BLaER1 treated with 17β-estradiol and CSF1 and Interleukin-3, amounts not matched to agents 10 nM and 100 nM (cell line): ENCODE measurements at regions not wholly inside any gene's neighbourhood (a gene's known extent, or its start where the extent isn't known, plus 50 kb on each side); places are given as distances from the start of the nearest gene placed in this dataset.

Source experiments
- H3K27ac ChIP-seq, 11 experiments: shearing (Covaris generic); formaldehyde crosslinking; 2 replicates each; pipeline ENCODE4 v1.8.1; 2022
- H3K27me3 ChIP-seq, 11 experiments: shearing (Covaris generic); formaldehyde crosslinking; 2 replicates each; pipeline ENCODE4 v1.8.1; 2022
- H3K36me3 ChIP-seq, 11 experiments: shearing (Covaris generic); formaldehyde crosslinking; 2 replicates each; pipeline ENCODE4 v1.8.1; 2022
- H3K4me1 ChIP-seq, 10 experiments: shearing (Covaris generic); formaldehyde crosslinking; 2 replicates each; pipeline ENCODE4 v1.8.1; 2022
- H3K4me2 ChIP-seq, 11 experiments: shearing (Covaris generic); formaldehyde crosslinking; 2 replicates each; pipeline ENCODE4 v1.8.1; 2022
- H3K4me3 ChIP-seq, 10 experiments: shearing (Covaris generic); formaldehyde crosslinking; 2 replicates each; pipeline ENCODE4 v1.8.1; 2022
- H3K9ac ChIP-seq, 11 experiments: shearing (Covaris generic); formaldehyde crosslinking; 2 replicates each; pipeline ENCODE4 v1.8.1; 2022
- H3K9me3 ChIP-seq, 11 experiments: shearing (Covaris generic); formaldehyde crosslinking; replicated peaks in 1 of 11; 2 replicates each; pipeline ENCODE4 v1.8.1; 2022
- H4K20me1 ChIP-seq, 11 experiments: shearing (Covaris generic); formaldehyde crosslinking; 2 replicates each; pipeline ENCODE4 v1.8.1; 2022
- Cebpa-rat ChIP-seq, 11 experiments: shearing (Covaris generic); IDR thresholded peaks; 2 replicates each; pipeline ENCODE4 v1.8.1; 2022

GRCh38 chr20:6906871-6907270, 139.4 kb downstream of the BMP2 start:
- TF ChIP-seq Cebpa-rat (IDR thresholded peaks at IDR 0.05): no peak
- H3K27me3 ChIP-seq: no peaks in the 10 kb centered on the region
- no peaks in the 10 kb centered on the region for H3K9me3 ChIP-seq
- H4K20me1 ChIP-seq: no peaks in the 10 kb centered on the region
- H3K4me2 ChIP-seq: no peak overlapping the region
- H3K9ac ChIP-seq: no peak overlapping the region
- no peaks in the 10 kb centered on the region for H3K4me1 ChIP-seq
- no peak overlapping the region for H3K4me3 ChIP-seq
- H3K36me3 ChIP-seq: no peaks in the 10 kb centered on the region
- no peak overlapping the region for H3K27ac ChIP-seq

- no peak overlapping the region for H3K4me3 ChIP-seq
- no peak overlapping the region for H3K4me2 ChIP-seq
- no peaks in the 10 kb centered on the region for H3K27me3 ChIP-seq
- H4K20me1 ChIP-seq: no peaks in the 10 kb centered on the region
- no peaks in the 10 kb centered on the region for H3K36me3 ChIP-seq
- H3K27ac ChIP-seq: no peak overlapping the region
- TF ChIP-seq Cebpa-rat (IDR thresholded peaks at IDR 0.05): no peak
- H3K9ac ChIP-seq: no peak overlapping the region
- H3K9me3 ChIP-seq: no peaks in the 10 kb centered on the region
- H3K4me1 ChIP-seq: peaks cover 0 to 8% (median 0%) of the 10 kb centered on the region in 10 experiments; a peak in 5 of 20 replicates
Observed at GRCh38 chr20:6908673-6909072, 141.2 kb downstream of the BMP2 start.

DNA sequence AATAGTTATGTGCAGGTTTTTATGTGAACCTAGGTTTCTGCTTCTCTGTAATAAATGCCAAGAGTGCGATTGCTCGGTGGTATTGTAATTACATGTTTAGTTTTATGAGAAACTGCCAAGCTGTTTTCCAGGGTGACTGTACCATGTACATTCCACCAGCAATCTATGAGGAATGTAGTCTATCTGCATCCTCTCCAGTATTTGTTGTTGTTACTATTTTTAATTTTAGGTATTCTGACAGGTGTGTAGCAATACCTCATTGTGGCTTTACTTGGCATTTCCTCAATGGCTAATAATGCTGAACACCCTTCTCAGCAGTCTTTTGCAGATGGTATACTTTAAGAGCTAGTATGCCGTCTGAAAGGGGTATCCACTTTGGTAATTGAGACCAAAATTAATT, 142.1 kb downstream of the BMP2 start:
- H3K4me2 ChIP-seq: no peak overlapping the region
- no peaks in the 10 kb centered on the region for H3K36me3 ChIP-seq
- no peaks in the 10 kb centered on the region for H3K9me3 ChIP-seq
- H3K9ac ChIP-seq: no peak overlapping the region
- H3K4me1 ChIP-seq: peaks cover 0 to 8% (median 0%) of the 10 kb centered on the region in 10 experiments; a peak in 5 of 20 replicates
- no peak overlapping the region for H3K4me3 ChIP-seq
- no peaks in the 10 kb centered on the region for H3K27me3 ChIP-seq
- H3K27ac ChIP-seq: no peak overlapping the region
- H4K20me1 ChIP-seq: no peaks in the 10 kb centered on the region
- TF ChIP-seq Cebpa-rat (IDR thresholded peaks at IDR 0.05): no peak

- TF ChIP-seq Cebpa-rat (IDR thresholded peaks at IDR 0.05): no peak
- H3K27me3 ChIP-seq: no peaks in the 10 kb centered on the region
Observed at GRCh38 chr20:6914986-6915385, 147.5 kb downstream of the BMP2 start.

GRCh38 chr20:6916938-6917337, 149.5 kb downstream of the BMP2 start:
- Histone ChIP-seq H3K4me2 (no peak overlapping the region), H3K9ac (no peak overlapping the region), H3K36me3 (no peaks in the 10 kb centered on the region), H3K27me3 (no peaks in the 10 kb centered on the region), H3K4me3 (no peak overlapping the region), H3K27ac (no peak overlapping the region), H4K20me1 (no peaks in the 10 kb centered on the region), H3K9me3 (no peaks in the 10 kb centered on the region; a peak in 1 of 22 replicates), H3K4me1 (peaks cover 0 to 8% (median 5%) of the 10 kb centered on the region in 10 experiments; a peak in 10 of 20 replicates)
- TF ChIP-seq Cebpa-rat (IDR thresholded peaks at IDR 0.05): no peak

More at GRCh38 chr20:6914986-6915385, 147.5 kb downstream of the BMP2 start:
- no peaks in the 10 kb centered on the region for H3K9me3 ChIP-seq
- H4K20me1 ChIP-seq: no peaks in the 10 kb centered on the region
- H3K9ac ChIP-seq: no peak overlapping the region
- no peak overlapping the region for H3K4me2 ChIP-seq
- H3K27ac ChIP-seq: no peak overlapping the region
- H3K4me3 ChIP-seq: no peak overlapping the region
- peaks cover 0 to 8% (median under 1%) of the 10 kb centered on the region in 10 experiments; a peak in 6 of 20 replicates for H3K4me1 ChIP-seq
- H3K36me3 ChIP-seq: no peaks in the 10 kb centered on the region

DNA sequence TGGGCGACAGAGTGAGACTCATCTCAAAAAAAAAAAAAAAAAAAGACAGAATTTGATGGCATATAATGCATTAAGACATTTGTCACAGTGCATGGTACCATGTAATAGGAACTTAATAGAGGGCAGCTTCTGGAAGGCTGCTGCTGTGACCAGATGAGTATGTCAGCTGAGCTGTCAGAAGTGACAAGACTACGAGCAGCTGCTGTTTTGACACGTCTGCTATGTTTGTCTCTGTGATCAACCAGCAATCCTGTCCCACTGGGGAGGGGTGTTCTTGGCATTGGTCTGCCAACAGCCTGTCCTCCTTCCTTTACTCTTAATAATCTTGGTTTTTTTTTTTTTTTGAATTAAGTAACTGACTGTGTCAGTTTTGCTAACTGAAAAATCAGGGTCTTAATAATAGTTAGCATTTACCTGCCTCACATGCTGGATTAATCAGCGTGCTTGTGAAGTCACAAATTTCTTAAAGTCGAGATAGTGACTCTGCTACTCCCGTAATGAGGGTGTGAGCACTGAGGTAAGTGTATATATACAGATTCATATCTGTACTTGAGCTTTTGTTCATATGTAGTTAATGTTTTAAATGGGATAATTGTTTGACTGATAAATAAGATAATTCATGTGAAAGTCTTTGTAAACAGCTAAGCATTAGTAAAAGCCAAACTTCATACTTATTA, 152.4 kb downstream of the BMP2 start:
- H3K27me3 ChIP-seq: no peaks in the 10 kb centered on the region
- peaks cover 0 to 8% (median 3%) of the 10 kb centered on the region in 10 experiments; a peak in 5 of 20 replicates for H3K4me1 ChIP-seq
- no peak overlapping the region for H3K4me3 ChIP-seq
- H4K20me1 ChIP-seq: no peaks in the 10 kb centered on the region
- no peak overlapping the region for H3K27ac ChIP-seq
- H3K9me3 ChIP-seq: no peaks in the 10 kb centered on the region; a peak in 1 of 22 replicates
- no peak overlapping the region for H3K9ac ChIP-seq
- H3K4me2 ChIP-seq: peak overlapping the region in 2 of 11 experiments; percentile 14 to 33; a peak in 2 of 22 replicates
- TF ChIP-seq Cebpa-rat (IDR thresholded peaks at IDR 0.05): no peak
- H3K36me3 ChIP-seq: no peaks in the 10 kb centered on the region

DNA sequence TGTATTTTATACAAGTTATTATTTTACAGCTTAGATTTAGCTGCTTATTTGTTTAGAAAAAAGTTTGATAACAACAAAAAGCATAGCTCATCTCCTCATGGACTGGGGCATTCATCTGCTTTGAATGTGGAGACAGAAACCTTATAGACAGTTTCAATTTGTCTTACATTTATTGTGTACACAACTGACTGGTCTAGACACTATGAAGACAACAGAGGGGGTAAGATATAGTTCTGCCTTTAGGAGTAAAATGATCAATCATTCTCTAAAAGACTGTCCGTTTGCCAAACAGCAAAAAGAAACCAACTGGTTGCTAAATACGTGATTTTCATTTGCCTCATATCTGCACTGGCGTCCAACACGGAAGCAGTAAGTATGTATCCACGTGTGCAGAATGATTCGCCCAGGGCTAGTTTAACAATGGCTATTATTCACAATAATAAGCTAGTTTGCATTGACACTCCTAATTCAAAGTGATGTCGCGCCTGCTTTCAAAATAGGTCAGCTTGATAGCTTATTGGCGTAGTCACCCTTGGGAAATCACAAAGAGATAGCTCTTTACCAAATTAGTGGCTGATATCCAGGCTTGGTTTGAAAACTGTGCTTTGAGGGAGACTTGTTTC, 153.6 kb downstream of the BMP2 start:
- TF ChIP-seq Cebpa-rat (IDR thresholded peaks at IDR 0.05): no peak
- H3K9me3 ChIP-seq: no peaks in the 10 kb centered on the region; a peak in 1 of 22 replicates
- H4K20me1 ChIP-seq: no peaks in the 10 kb centered on the region
- no peaks in the 10 kb centered on the region for H3K27me3 ChIP-seq
- no peak overlapping the region for H3K9ac ChIP-seq
- peaks cover 0 to 8% (median 3%) of the 10 kb centered on the region in 10 experiments; a peak in 5 of 20 replicates for H3K4me1 ChIP-seq
- H3K27ac ChIP-seq: no peak overlapping the region
- H3K4me3 ChIP-seq: no peak overlapping the region
- H3K4me2 ChIP-seq: no peak overlapping the region
- H3K36me3 ChIP-seq: no peaks in the 10 kb centered on the region

DNA sequence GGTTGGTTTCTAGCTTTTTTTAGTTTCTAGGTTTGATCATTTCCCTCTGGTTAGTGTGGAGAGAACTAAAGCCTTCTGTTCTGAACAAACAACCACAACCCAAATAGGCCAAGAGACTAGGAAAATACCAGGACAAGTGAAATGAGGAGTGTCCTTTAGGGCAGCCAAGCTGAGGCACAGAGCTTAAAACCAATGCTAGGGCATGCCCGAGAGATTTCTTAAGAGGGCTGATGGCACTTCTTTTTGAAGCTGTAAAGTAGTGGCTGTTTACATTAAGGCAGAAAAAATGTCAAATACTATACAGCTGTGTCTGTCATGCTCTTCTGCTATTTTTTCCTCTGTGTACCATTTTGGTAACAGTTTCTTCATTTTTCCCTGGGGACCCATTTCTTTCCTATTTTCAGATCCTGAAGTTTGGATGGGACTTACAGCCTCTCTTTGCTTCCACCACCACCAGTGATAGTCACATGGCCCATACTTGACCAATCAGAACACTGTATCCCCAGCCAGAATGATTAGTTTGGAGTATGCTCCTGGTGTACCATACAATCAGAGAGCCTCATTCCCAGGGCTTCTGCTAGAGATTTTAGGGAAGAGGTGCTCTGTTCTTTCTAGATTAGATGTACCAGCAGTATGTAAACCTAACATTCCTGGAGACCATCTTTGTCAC, 154.4 kb downstream of the BMP2 start:
- Histone ChIP-seq H3K4me3 (no peak overlapping the region), H3K36me3 (no peaks in the 10 kb centered on the region), H3K4me1 (peaks cover 0 to 8% (median 3%) of the 10 kb centered on the region in 10 experiments; a peak in 5 of 20 replicates), H3K9ac (no peak overlapping the region), H3K27me3 (no peaks in the 10 kb centered on the region), H3K27ac (no peak overlapping the region), H3K4me2 (0 out of 22 replicates have a peak overlapping the region, but pooled peaks of 1 of the 11 experiments have one; percentile 17), H4K20me1 (no peaks in the 10 kb centered on the region), H3K9me3 (no peaks in the 10 kb centered on the region; a peak in 1 of 22 replicates)
- no peak for TF ChIP-seq Cebpa-rat (IDR thresholded peaks at IDR 0.05)

DNA sequence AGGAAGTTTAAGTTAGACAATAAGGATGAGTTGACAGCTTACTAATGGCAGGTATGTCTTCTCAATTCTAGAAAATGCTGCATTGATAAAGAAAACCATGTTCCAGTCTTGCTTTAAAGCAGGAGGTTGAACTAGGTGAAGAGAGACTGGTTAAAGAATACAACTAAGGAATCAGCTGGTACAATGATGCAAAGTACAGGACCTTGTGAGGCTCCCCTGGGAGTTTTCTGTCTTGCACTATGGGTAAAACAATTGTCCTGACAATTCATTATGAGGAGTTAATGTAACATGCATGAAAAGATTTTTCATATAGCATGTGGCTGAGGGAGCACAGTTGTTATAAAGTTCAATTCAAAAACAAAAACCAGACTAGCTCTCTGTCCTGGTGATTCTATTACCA, 157.2 kb downstream of the BMP2 start:
- peaks cover 0 to 8% (median 3%) of the 10 kb centered on the region in 10 experiments; a peak in 5 of 20 replicates for H3K4me1 ChIP-seq
- H3K4me2 ChIP-seq: no peak overlapping the region
- no peak overlapping the region for H3K9ac ChIP-seq
- no peak overlapping the region for H3K27ac ChIP-seq
- TF ChIP-seq Cebpa-rat (IDR thresholded peaks at IDR 0.05): no peak
- no peak overlapping the region for H3K4me3 ChIP-seq
- no peaks in the 10 kb centered on the region for H3K27me3 ChIP-seq
- no peaks in the 10 kb centered on the region for H3K36me3 ChIP-seq
- no peaks in the 10 kb centered on the region; a peak in 2 of 22 replicates for H3K9me3 ChIP-seq
- H4K20me1 ChIP-seq: no peaks in the 10 kb centered on the region
